ENCODE measurements at regions not wholly inside any gene's neighbourhood (a gene's known extent, or its start where the extent isn't known, plus 50 kb on each side); places are given as distances from the start of the nearest gene placed in this dataset.

- ATAC-seq = no peak
These were observed 227.9 kb upstream of the CLINT1 start for GRCh38 chr5:158086856-158087255.

GRCh38 chr5:158084292-158084691 lies 225.3 kb upstream of the CLINT1 start:
- ATAC-seq = no peak

- no peak for ATAC-seq
These were observed 223.8 kb upstream of the CLINT1 start for GRCh38 chr5:158082696-158083287.

GRCh38 chr5:158080112-158080511 lies 221.2 kb upstream of the CLINT1 start:
- ATAC-seq = no peak

- ATAC-seq = no peak
These were observed 220.2 kb upstream of the CLINT1 start for GRCh38 chr5:158079097-158079496.

- ATAC-seq = peak in 1 of 2 donors; percentile 41
These were observed 216.2 kb upstream of the CLINT1 start for GRCh38 chr5:158074992-158075769.

- ATAC-seq = no peak
These were observed 215.6 kb upstream of the CLINT1 start for GRCh38 chr5:158074597-158074991.

GRCh38 chr5:158070859-158071258 lies 211.9 kb upstream of the CLINT1 start:
- no peak for ATAC-seq

- no peak for ATAC-seq
These were observed 210.9 kb upstream of the CLINT1 start for GRCh38 chr5:158069838-158070237.

- ATAC-seq = no peak
These were observed 210.0 kb upstream of the CLINT1 start for GRCh38 chr5:158068964-158069363.

- ATAC-seq = no peak
These were observed 207.1 kb upstream of the CLINT1 start for GRCh38 chr5:158066076-158066475.

- no peak for ATAC-seq
These were observed 205.6 kb upstream of the CLINT1 start for GRCh38 chr5:158064334-158065123.

GRCh38 chr5:158063052-158063451 lies 204.1 kb upstream of the CLINT1 start:
- ATAC-seq = no peak

GRCh38 chr5:158061451-158061850 lies 202.5 kb upstream of the CLINT1 start:
- no peak for ATAC-seq

GRCh38 chr5:158060212-158060611 lies 201.3 kb upstream of the CLINT1 start:
- no peak for ATAC-seq

- no peak for ATAC-seq
These were observed 199.5 kb upstream of the CLINT1 start for GRCh38 chr5:158058208-158059120.

GRCh38 chr5:158056130-158056825 lies 197.3 kb upstream of the CLINT1 start:
- no peak for ATAC-seq

GRCh38 chr5:158055111-158055501 lies 196.2 kb upstream of the CLINT1 start:
- no peak for ATAC-seq

GRCh38 chr5:158054223-158055110 lies 195.5 kb upstream of the CLINT1 start:
- no peak for ATAC-seq

- no peak for ATAC-seq
These were observed 192.1 kb upstream of the CLINT1 start for GRCh38 chr5:158051036-158051435.

GRCh38 chr5:158050421-158050820 lies 191.5 kb upstream of the CLINT1 start:
- no peak for ATAC-seq

Measured in activated CD4-positive, CD25-positive, alpha-beta regulatory T cell treated with anti-CD3 and anti-CD28 coated beads, Interleukin-2, amount 50 U/mL, for 24 hours (primary cell).